PC-9 (cell line): ENCODE measurements at regions not wholly inside any gene's neighbourhood (a gene's known extent, or its start where the extent isn't known, plus 50 kb on each side); places are given as distances from the start of the nearest gene placed in this dataset.

Source experiments
- CTCF ChIP-seq: fragments of 200-600 bp; sonication (generic); conservative IDR thresholded peaks from 2 replicates; pipeline ENCODE4 v1.6.1; 2017; ENCODE audit warnings: mixed run types, antibody characterized with exemption, mild to moderate bottlenecking, moderate library complexity
- EZH2 ChIP-seq: fragments of 200-600 bp; sonication (generic); IDR thresholded peaks from 2 replicates; pipeline ENCODE4 v1.8.0; 2017; ENCODE audit warnings: antibody characterized with exemption, low read depth

DNA sequence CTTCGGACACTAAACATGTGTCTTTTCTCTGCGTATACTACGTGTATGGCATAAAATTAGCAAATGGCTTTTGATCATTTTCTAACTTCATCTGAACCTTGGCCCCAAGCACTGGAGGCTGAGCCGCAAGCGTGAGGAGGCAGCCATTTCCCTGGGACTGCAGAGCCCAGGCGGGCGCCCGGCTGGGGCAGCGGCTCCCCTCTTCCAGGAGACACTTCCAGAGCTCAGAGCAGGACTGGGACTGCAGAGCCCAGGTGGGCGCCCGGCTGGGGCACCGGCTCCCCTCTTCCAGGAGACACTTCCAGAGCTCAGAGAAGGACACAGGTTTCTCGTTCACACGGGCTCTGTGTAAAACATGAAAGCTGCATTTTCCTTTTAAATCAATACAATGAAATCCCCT, 484.1 kb upstream of the SALL3 start:
- no peak for TF ChIP-seq CTCF
- no peak for TF ChIP-seq EZH2
